IPS-20b (cell line): ENCODE measurements at regions not wholly inside any gene's neighbourhood (a gene's known extent, or its start where the extent isn't known, plus 50 kb on each side); places are given as distances from the start of the nearest gene placed in this dataset.

Experiments
- H3K27ac ChIP-seq: one replicate; pipeline ENCODE4 v1.5.1; 2013; ENCODE audit warnings: low read length
- H3K27me3 ChIP-seq: 2 replicates; pipeline ENCODE4 v1.6.1; 2013; ENCODE audit warnings: mild to moderate bottlenecking, low read length, inconsistent platforms; ENCODE audit not compliant: insufficient read depth
- H3K36me3 ChIP-seq: 2 replicates; pipeline ENCODE4 v1.6.1; 2013; ENCODE audit warnings: low read depth, mild to moderate bottlenecking, inconsistent platforms, low read length, moderate library complexity; ENCODE audit not compliant: insufficient read depth
- H3K4me1 ChIP-seq: 2 replicates; pipeline ENCODE4 v1.6.1; 2013; ENCODE audit warnings: mild to moderate bottlenecking, control low read depth, inconsistent platforms, low read length, moderate library complexity; ENCODE audit not compliant: insufficient read depth
- H3K4me3 ChIP-seq: 2 replicates; pipeline ENCODE4 v1.5.1; 2013; ENCODE audit warnings: mild to moderate bottlenecking, low read length, inconsistent platforms
- H3K9ac ChIP-seq: 2 replicates; pipeline ENCODE4 v1.6.1; 2013; ENCODE audit warnings: low read depth, mild to moderate bottlenecking, inconsistent platforms, low read length, moderate library complexity
- H3K9me3 ChIP-seq: 2 replicates; pipeline ENCODE4 v1.6.1; 2013; ENCODE audit warnings: mild to moderate bottlenecking, low read depth, low read length, inconsistent platforms; ENCODE audit not compliant: insufficient read depth

DNA sequence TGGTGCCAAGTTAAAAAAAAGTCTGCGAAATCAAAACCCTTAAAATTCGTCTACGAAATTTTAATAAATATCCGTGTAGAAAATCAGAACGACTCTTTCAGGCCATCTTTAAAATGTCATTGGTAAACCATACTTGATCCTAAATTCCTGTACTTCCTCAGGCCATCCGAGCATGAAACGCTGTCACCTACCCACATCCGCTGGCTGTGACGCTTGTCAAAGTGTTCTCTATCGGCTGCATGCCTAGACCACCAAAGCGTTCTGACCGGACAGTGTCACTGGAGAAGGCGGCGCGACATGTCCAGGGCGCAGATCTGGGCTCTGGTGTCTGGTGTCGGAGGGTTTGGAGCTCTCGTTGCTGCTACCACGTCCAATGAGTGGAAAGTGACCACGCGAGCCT, 119.0 kb upstream of the CLDN10 start:
- no peak overlapping the region for H3K27ac ChIP-seq
- H3K27me3 ChIP-seq: no peaks in the 10 kb centered on the region
- H3K36me3 ChIP-seq: no peaks in the 10 kb centered on the region
- H3K9ac ChIP-seq: no peak overlapping the region
- no peaks in the 10 kb centered on the region for H3K9me3 ChIP-seq
- no peaks in the 10 kb centered on the region for H3K4me1 ChIP-seq
- H3K4me3 ChIP-seq: no peak overlapping the region

DNA sequence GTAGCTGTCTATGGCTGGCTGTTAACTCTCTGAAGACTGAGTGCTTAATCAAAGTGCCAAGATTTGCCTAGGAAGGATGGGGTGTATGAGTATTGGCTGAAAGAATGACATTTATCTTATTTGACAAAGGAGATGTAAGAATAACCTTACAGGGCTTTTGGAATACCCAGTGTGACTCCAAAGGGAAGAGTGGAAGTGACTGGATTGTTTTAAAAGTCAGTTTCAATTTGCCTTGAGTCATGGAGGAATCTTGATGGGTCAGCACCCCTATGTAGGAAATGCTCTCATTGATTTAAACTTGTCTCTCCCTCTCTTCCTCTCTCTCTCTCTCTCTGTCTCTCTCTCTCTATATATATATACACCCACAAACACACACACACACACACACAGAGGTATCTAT, 118.4 kb upstream of the CLDN10 start:
- Histone ChIP-seq H3K27me3 (no peaks in the 10 kb centered on the region), H3K36me3 (no peaks in the 10 kb centered on the region), H3K4me1 (no peaks in the 10 kb centered on the region), H3K9ac (no peak overlapping the region), H3K9me3 (no peaks in the 10 kb centered on the region), H3K27ac (no peak overlapping the region), H3K4me3 (no peak overlapping the region)

DNA sequence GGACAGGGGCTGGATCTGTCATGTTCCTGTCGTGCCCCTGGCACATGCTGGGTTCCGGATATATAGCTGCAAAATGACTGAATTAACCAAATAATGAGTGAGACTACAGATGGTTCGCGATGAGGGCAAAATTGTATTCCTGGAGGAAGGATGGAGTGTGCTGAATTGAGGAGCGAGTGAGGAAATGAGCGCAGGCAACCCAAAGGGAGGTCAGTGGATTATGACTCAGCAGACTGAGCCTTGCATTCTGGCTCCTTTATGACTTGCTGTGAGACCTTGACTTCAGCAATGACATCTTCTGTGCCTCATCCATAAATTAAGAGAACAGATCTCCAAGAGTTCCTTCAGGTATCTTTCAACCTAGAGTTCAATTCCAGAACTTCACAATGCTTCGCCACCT, 115.0 kb upstream of the CLDN10 start:
- H3K27ac ChIP-seq: no peak overlapping the region
- H3K36me3 ChIP-seq: no peaks in the 10 kb centered on the region
- no peak overlapping the region for H3K9ac ChIP-seq
- H3K9me3 ChIP-seq: no peaks in the 10 kb centered on the region
- H3K4me1 ChIP-seq: no peaks in the 10 kb centered on the region
- H3K27me3 ChIP-seq: no peaks in the 10 kb centered on the region
- H3K4me3 ChIP-seq: no peak overlapping the region

DNA sequence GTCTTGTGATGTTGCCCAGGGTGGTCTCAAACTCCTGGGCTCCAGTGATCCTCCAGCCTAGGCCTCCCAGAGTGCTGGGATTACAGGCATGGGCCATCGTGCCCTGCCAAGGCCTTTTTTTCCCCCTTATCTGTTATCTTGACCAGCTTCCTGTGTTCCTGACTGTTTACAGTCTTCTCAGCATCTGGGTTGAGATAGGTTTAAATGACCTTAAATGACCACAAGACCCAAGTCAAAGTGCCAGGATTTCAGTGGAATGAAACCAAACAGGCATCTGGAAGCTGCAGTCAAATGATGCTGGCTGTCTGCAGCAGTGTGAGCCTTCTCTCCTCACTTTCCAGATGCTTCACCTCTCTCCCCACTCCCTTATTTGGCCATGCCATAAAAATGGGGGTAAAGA, 114.2 kb upstream of the CLDN10 start:
- no peaks in the 10 kb centered on the region for H3K27me3 ChIP-seq
- no peaks in the 10 kb centered on the region for H3K9me3 ChIP-seq
- H3K9ac ChIP-seq: no peak overlapping the region
- H3K4me1 ChIP-seq: no peaks in the 10 kb centered on the region
- no peak overlapping the region for H3K4me3 ChIP-seq
- no peak overlapping the region for H3K27ac ChIP-seq
- H3K36me3 ChIP-seq: no peaks in the 10 kb centered on the region

DNA sequence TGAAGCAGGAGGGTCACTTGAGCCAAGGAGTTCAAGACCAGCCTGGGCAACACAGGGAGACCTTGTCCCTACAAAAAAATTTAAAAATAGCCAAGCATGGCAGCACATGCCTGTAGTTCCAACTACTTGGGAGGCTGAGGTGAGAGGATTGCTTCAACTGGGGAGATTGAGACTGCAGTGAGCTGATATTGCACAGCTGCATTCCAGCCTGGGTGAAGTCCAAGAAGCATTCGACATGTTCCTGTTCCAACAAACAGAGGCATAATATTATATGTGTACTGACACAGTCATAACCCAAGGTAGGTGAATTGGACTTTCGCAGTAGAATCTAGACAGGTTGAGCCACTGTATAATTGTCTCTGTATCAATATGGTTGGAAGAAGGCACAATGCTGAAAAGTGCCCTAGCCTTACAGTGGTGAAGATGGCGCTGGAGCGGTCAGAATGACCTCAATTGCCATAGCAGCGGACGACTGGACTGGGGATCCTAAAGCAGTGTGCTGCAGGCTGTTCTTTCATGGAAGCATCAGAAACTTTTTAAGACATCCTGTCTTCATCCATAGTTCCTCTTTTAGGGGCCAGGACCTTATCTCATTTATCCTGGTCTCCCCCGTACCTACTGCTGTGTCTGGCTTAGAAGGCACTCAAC, 112.0 kb upstream of the CLDN10 start:
- Histone ChIP-seq H3K27me3 (no peaks in the 10 kb centered on the region), H3K4me3 (no peak overlapping the region), H3K4me1 (no peaks in the 10 kb centered on the region), H3K9me3 (no peaks in the 10 kb centered on the region), H3K9ac (no peak overlapping the region), H3K36me3 (no peaks in the 10 kb centered on the region), H3K27ac (no peak overlapping the region)

DNA sequence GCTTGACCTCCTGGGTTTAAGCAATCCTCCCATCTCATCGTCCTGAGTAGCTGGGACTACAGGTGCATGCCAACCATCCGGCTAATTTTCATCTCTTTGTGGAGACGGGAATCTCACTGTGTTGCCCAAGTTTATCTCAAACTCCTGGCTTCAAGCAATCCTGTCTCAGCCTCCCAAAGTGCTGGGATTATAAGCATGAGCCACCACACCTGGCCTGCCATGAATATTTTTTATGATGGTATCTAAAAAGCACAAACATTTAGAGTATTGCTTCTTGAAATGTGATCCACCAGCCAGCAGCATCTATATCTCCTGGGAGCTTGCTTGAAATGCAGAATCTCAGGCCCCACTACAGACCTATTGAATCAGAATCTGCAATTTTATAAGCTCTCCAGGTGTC, 111.2 kb upstream of the CLDN10 start:
- no peaks in the 10 kb centered on the region for H3K36me3 ChIP-seq
- H3K27me3 ChIP-seq: no peaks in the 10 kb centered on the region
- H3K9ac ChIP-seq: no peak overlapping the region
- no peak overlapping the region for H3K4me3 ChIP-seq
- no peaks in the 10 kb centered on the region for H3K4me1 ChIP-seq
- H3K27ac ChIP-seq: no peak overlapping the region
- H3K9me3 ChIP-seq: no peaks in the 10 kb centered on the region

DNA sequence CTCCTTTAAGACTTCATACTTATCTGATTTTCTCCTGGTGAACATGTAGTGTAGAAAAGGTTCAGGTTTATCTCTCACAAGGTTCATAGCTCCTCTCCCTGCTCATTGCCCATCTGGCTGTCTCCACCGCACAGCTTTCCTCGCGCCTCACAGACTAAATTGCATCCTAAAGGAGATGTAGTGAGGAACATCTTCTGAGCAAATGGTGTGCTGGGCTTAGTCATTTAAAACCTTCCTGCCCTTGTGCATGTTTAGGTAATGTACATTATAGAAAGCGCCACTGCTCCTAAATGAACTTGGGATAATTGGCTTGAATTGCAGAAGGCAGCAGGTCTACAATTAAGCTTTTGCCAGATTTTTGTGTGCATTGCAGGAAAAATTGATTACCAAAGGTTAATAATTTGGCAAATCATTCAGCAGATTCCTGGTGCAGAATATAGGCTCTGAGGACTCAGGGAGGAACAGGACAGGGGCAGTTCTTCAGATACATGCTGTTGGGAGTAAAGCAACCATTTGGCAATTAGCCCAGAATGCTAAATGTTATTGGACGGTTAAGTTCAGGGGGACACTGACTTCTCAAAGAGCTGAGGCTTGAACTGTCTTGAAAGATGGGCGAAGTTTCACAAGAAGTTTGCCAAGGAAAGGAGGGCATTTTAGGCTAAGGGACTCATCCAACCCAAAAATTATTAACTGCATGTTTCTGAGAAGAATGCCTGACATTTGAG, 108.4 kb upstream of the CLDN10 start:
- H3K27me3 ChIP-seq: no peaks in the 10 kb centered on the region
- H3K4me3 ChIP-seq: no peak overlapping the region
- H3K27ac ChIP-seq: no peak overlapping the region
- no peak overlapping the region for H3K9ac ChIP-seq
- H3K4me1 ChIP-seq: peaks cover 7% of the 10 kb centered on the region; the same call in 1 of the 2 replicates
- no peaks in the 10 kb centered on the region for H3K36me3 ChIP-seq
- H3K9me3 ChIP-seq: no peaks in the 10 kb centered on the region

DNA sequence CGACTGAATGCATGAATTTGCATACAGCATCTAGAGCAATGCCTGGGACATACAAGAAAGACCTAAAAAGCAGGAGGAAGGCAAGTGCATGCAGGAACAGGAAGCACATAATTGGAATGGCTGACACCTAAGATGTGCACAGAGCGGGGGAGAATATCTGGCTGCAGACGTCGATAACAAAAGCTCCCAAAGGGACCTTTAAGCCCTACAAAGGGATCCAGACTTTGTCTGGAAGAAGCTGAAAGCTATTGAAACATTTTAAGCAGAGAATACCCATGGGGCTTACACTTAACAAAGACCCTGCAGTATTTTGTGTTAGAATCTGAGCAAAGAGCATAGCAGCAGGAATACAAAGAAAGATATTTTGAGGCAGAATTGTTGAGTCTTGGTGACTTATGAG, 107.4 kb upstream of the CLDN10 start:
- Histone ChIP-seq H3K4me1 (peaks cover 7% of the 10 kb centered on the region; the same call in 1 of the 2 replicates), H3K27ac (no peak overlapping the region), H3K27me3 (no peaks in the 10 kb centered on the region), H3K9me3 (no peaks in the 10 kb centered on the region), H3K36me3 (no peaks in the 10 kb centered on the region), H3K9ac (no peak overlapping the region), H3K4me3 (no peak overlapping the region)

DNA sequence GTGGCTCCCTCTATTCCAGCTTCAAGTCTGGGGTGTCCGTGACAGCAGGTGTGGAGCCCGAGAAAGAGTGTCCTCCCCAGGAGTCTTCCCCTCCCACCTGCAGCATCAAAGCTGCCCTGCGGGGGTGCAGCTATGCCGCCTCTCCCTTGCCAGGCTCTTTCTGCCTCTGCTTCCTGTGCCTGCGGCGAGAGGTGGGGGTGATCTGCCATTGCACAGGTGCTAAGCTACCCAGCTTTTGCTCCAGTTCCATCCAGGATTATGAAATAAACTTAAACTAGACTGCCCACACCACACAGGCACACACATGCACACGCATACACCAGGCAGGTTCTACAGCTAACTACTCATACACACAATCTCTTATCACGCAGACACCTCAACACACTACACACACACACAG, 104.7 kb upstream of the CLDN10 start:
- Histone ChIP-seq H3K9ac (no peak overlapping the region), H3K27me3 (no peaks in the 10 kb centered on the region), H3K9me3 (no peaks in the 10 kb centered on the region), H3K4me3 (no peak overlapping the region), H3K36me3 (no peaks in the 10 kb centered on the region), H3K27ac (no peak overlapping the region), H3K4me1 (peaks cover 7% of the 10 kb centered on the region; the same call in 1 of the 2 replicates)

DNA sequence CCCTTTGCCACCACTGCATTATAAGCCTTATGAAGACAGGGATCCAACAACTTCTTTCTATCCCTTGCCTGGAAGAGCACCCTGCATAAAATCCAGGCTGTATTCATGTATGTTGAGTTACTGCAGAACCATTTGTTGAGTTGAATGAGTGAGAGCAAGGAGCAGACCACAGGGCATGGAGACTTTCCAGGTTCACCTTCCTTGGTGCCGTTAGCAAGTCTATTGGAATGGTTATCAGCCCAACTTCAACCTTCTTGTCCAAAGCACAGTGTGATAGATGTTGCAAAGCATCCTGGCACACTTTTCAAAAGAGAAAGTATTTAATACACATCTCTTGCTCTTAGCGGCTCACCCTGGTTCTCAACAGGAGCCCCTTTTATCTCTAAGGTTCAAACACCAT, 100.9 kb upstream of the CLDN10 start:
- H3K4me3 ChIP-seq: no peak overlapping the region
- H3K4me1 ChIP-seq: peaks cover 7% of the 10 kb centered on the region; the same call in 1 of the 2 replicates
- no peaks in the 10 kb centered on the region for H3K9me3 ChIP-seq
- no peak overlapping the region for H3K27ac ChIP-seq
- H3K36me3 ChIP-seq: no peaks in the 10 kb centered on the region
- H3K9ac ChIP-seq: no peak overlapping the region
- no peaks in the 10 kb centered on the region for H3K27me3 ChIP-seq

DNA sequence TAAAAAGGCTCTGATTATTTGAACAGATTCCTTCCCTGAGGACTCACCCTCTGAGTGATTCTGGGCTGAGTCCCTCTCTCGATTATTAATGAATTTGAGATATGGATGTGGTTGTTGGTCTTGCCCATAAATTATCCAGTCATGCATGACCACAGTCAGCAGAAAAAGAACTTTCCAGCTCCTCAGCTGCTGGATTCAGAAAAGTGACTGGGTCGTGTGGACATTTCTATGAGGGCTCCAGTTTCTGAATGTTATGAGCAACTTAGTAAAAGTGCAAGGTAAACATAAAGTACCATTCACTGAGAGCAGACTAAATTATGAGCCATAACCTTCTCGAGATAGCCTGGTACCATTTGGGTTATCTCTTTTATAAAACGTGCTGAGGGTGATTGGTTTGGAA, 100.1 kb upstream of the CLDN10 start:
- Histone ChIP-seq H3K9me3 (no peaks in the 10 kb centered on the region), H3K27me3 (no peaks in the 10 kb centered on the region), H3K27ac (no peak overlapping the region)

DNA sequence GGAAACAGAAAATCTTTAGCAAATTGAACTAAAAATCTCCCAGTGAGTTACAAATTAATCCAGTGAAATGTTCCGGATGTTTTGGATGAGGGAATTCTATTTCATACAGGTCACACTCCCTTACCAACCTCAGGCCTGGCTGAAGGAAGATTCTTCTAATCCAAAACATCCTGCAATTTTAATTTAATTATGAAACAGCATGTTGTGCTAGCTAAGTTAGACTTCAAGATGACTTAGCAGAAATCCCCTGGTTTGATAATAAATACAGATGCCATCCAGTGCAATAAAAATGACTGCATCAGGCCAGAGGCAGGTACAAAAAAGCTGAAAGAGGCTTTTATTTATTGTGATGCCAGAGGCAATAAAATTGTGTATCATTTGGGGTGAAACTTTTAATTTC, 96.7 kb upstream of the CLDN10 start:
- no peaks in the 10 kb centered on the region for H3K27me3 ChIP-seq
- H3K36me3 ChIP-seq: no peaks in the 10 kb centered on the region
- no peaks in the 10 kb centered on the region for H3K4me1 ChIP-seq
- no peak overlapping the region for H3K9ac ChIP-seq
- no peak overlapping the region for H3K27ac ChIP-seq
- peaks cover 13% of the 10 kb centered on the region for H3K9me3 ChIP-seq
- no peak overlapping the region for H3K4me3 ChIP-seq

More for the DNA sequence above, 100.1 kb upstream of the CLDN10 start:
- Histone ChIP-seq H3K9ac (no peak overlapping the region), H3K4me3 (no peak overlapping the region), H3K4me1 (peaks cover 7% of the 10 kb centered on the region; the same call in 1 of the 2 replicates), H3K36me3 (no peaks in the 10 kb centered on the region)
